Vagina (tissue), 2 donors: ENCODE measurements at regions not wholly inside any gene's neighbourhood (a gene's known extent, or its start where the extent isn't known, plus 50 kb on each side); places are given as distances from the start of the nearest gene placed in this dataset.

ENCODE experiments used
- CTCF ChIP-seq, 3 experiments: fragments of 450-650 bp in 2 of 3; fragments of 200-600 bp in 1 of 3; sonication (generic) in 1 of 3; IDR thresholded peaks; one replicate each; pipeline ENCODE4 v1.5.1; 2017 to 2019; ENCODE audit warnings: antibody characterized with exemption in 3 of 3, mild to moderate bottlenecking in 2 of 3, moderate library complexity in 2 of 3
- POLR2A ChIP-seq, 2 donors: fragments of 450-650 bp; IDR thresholded peaks; one replicate each; pipeline ENCODE4 v1.6.1; 2017; ENCODE audit warnings: antibody characterized with exemption in 2 of 2, mild to moderate bottlenecking in 2 of 2, moderate library complexity in 2 of 2
- POLR2AphosphoS5 ChIP-seq, 2 donors: sonication (generic); formaldehyde crosslinking; IDR thresholded peaks; one replicate each; pipeline ENCODE4 v1.9.0; 2017; ENCODE audit warnings: antibody characterized with exemption in 2 of 2, mild to moderate bottlenecking in 2 of 2, low read depth in 1 of 2; ENCODE audit not compliant: insufficient read depth in 1 of 2

DNA sequence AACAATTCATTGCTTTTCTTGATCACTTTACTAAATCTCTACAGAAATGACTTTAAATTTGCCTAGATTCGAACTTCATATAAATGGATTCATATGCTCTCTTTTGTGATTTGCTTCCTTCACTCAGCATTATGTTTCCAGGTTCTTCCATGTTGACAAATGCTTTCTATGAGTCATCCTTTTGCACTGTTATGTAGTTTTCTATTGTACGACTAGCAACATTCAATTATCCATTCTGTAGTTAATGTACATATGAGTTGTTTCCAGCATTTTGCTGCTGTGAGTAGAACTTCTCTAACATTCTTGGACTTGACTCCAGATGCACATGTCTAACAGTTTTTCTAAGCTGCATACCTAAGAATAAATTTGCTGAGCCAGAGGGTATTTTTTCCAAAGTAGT lies 66.5 kb upstream of the NEUROD1 start:
- no peak for TF ChIP-seq CTCF (IDR thresholded peaks at IDR 0.05)
- TF ChIP-seq POLR2A (IDR thresholded peaks at IDR 0.05): no peak
- TF ChIP-seq POLR2AphosphoS5 (IDR thresholded peaks at IDR 0.05; ENCODE audit: insufficient read depth in 1 of 2, low read depth in 1 of 2): no peak
